Upper lobe of left lung (tissue), 6 donors: ENCODE measurements at regions not wholly inside any gene's neighbourhood (a gene's known extent, or its start where the extent isn't known, plus 50 kb on each side); places are given as distances from the start of the nearest gene placed in this dataset.

Experiments
- ATAC-seq, 2 donors: fragments of 200-7000 bp; cut with Tn5 transposase; one replicate each; pipeline ENCODE4 v1.9.1; 2022; ENCODE audit warnings: mild to moderate bottlenecking in 2 of 2, moderate library complexity in 2 of 2; ENCODE audit not compliant: low FRiP score in 2 of 2
- DNase-seq, 2 donors: peaks; one replicate each; pipeline ENCODE4 v3.0.0-alpha.2; 2019 to 2020
- H3K27ac ChIP-seq, 4 donors: fragments of 200-600 bp; sonication (generic); one replicate each; pipeline ENCODE4 v1.5.1; 2016 to 2019
- H3K27me3 ChIP-seq, 4 donors: fragments of 200-600 bp; sonication (generic); one replicate each; pipeline ENCODE4 v1.5.1; 2017 to 2019
- H3K36me3 ChIP-seq, 4 donors: fragments of 200-600 bp; sonication (generic); one replicate each; pipeline ENCODE4 v1.5.1; 2016 to 2019
- H3K4me1 ChIP-seq, 4 donors: fragments of 200-600 bp; sonication (generic); one replicate each; pipeline ENCODE4 v1.5.1; 2018 to 2019
- H3K4me3 ChIP-seq, 4 donors: fragments of 200-600 bp; sonication (generic); one replicate each; pipeline ENCODE4 v1.5.1; 2017 to 2019; ENCODE audit warnings: mild to moderate bottlenecking in 2 of 4, moderate library complexity in 1 of 4
- H3K9me3 ChIP-seq, 4 donors: fragments of 200-600 bp; sonication (generic); one replicate each; pipeline ENCODE4 v1.5.1; 2018 to 2019
- EP300 ChIP-seq, 4 donors: sonication (generic); formaldehyde crosslinking; IDR thresholded peaks; one replicate each; pipeline ENCODE4 v1.5.1; 2017; ENCODE audit warnings: antibody characterized with exemption in 4 of 4, control low read depth in 2 of 4
- POLR2A ChIP-seq, 4 donors: fragments of 450-650 bp; IDR thresholded peaks; one replicate each; pipeline ENCODE4 v1.5.1; 2016 to 2017; ENCODE audit warnings: antibody characterized with exemption in 4 of 4, mild to moderate bottlenecking in 2 of 4
- POLR2AphosphoS5 ChIP-seq, 2 donors: sonication (generic); formaldehyde crosslinking; IDR thresholded peaks; one replicate each; pipeline ENCODE4 v1.5.1; 2017; ENCODE audit warnings: antibody characterized with exemption in 2 of 2
- WGBS, 2 donors: methylation state at CpG; one replicate each; pipeline ENCODE4 v1.1.5; 2017 to 2018; 5-methylcytosine and 5-hydroxymethylcytosine counted together
- TF ChIP-seq, protein P1 (sequence below), 6 experiments: fragments of 450-650 bp in 4 of 6; fragments of 200-600 bp in 2 of 6; sonication (generic) in 2 of 6; IDR thresholded peaks; one replicate each; pipeline ENCODE4 v1.5.1; 2016 to 2019; ENCODE audit warnings: antibody characterized with exemption in 6 of 6
- donor health status: DM: no; HTN: no; CAD: no; lungs with moderate emphysema.
- donor health status: DM: no; HTN: yes; CAD: no; lungs with severe emphysema.

DNA sequence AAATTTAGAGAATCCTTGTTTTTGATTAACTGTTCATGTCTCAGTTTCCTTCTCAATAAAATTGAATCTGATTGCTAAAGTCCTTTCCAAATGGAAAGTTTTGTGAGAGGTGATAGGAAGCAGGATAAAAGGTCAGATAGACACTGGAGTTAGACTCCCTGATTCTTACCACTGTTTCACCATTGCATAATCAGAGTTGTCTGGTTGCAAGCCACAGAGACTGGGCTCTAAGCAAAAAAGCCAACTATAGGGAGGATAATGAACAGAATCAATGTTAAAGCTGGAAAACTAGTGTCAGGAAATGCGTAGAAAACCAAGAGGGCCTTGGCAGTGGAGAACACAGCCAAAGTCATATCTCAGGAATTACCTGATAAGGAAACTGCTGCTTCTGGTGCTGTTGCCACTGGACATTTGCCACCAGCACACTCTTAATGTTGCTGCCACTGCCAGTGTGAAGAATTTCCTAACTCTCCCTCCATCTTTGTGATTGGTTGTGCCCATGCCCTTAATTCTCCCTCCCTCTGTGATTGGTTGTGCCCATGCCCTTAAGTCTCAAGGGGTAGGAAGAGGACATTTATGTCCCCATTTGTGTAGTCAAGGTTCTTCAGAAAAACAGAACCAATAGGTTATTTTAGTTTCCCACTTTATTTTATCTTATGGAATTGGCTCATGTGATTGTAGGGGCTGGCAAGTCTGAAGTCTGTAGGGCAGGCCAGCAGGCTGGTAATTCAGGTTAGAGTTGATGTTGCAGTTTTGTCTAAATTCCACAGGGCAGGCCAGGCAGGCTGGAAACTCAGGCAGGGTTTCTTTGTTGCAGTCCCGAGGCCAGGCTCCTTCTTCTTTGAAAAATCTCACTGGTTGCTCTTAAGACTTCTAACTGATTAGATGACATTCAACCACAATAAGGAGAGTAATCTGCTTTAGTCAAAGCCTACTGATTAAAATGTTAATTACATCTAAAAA is 639.0 kb downstream of the REEP3 start:
- Histone ChIP-seq H3K4me1 (no peaks in the 10 kb centered on the region), H3K9me3 (no peaks in the 10 kb centered on the region), H3K27me3 (no peaks in the 10 kb centered on the region), H3K36me3 (no peaks in the 10 kb centered on the region), H3K4me3 (no peak overlapping the region), H3K27ac (no peak overlapping the region)
- TF ChIP-seq POLR2AphosphoS5 (IDR thresholded peaks at IDR 0.05) (no peak), POLR2A (IDR thresholded peaks at IDR 0.05) (no peak), EP300 (IDR thresholded peaks at IDR 0.05) (no peak)
- TF ChIP-seq, protein P1, sequence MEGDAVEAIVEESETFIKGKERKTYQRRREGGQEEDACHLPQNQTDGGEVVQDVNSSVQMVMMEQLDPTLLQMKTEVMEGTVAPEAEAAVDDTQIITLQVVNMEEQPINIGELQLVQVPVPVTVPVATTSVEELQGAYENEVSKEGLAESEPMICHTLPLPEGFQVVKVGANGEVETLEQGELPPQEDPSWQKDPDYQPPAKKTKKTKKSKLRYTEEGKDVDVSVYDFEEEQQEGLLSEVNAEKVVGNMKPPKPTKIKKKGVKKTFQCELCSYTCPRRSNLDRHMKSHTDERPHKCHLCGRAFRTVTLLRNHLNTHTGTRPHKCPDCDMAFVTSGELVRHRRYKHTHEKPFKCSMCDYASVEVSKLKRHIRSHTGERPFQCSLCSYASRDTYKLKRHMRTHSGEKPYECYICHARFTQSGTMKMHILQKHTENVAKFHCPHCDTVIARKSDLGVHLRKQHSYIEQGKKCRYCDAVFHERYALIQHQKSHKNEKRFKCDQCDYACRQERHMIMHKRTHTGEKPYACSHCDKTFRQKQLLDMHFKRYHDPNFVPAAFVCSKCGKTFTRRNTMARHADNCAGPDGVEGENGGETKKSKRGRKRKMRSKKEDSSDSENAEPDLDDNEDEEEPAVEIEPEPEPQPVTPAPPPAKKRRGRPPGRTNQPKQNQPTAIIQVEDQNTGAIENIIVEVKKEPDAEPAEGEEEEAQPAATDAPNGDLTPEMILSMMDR (IDR thresholded peaks at IDR 0.05), result no peak
- DNase-seq (no peak), ATAC-seq (no peak)
- 73 to 77% methylated on average over 2 of the region's 2 CpGs for WGBS, 2 donors

DNA sequence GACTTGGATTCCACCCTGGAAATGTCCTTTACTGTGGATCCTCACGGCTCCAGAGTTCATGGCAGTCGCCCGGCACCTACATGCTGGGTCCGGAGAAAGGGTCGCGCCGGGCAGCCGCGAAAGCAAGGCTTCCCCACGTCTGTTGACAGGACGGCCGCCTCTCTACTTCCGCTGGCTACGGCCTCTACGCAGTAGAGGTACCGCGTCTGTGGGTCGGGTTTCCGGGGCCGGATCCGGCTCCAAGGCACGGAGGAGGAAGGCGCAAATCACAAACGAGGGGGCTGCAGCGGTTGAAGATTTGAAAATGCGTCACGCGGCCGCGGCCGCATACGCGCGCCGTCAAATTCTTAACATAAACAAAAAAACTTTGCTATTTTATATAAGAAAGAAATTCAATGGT is 649.6 kb downstream of the REEP3 start:
- H3K27me3 ChIP-seq, result no peaks in the 10 kb centered on the region
- ATAC-seq (no peak), DNase-seq (peak in 1 of 2 donors; percentile 71)
- no peaks in the 10 kb centered on the region for H3K4me1 ChIP-seq
- no peak overlapping the region for H3K4me3 ChIP-seq
- TF ChIP-seq POLR2AphosphoS5 (IDR thresholded peaks at IDR 0.05), result no peak
- no peak for TF ChIP-seq EP300 (IDR thresholded peaks at IDR 0.05)
- TF ChIP-seq, protein P1 (IDR thresholded peaks at IDR 0.05), result no peak
- TF ChIP-seq POLR2A (IDR thresholded peaks at IDR 0.05), result no peak
- no peak overlapping the region for H3K27ac ChIP-seq
- H3K36me3 ChIP-seq, result no peaks in the 10 kb centered on the region
- WGBS, 2 donors, result 95 to 96% methylated on average over 35 of the region's 35 CpGs
- no peaks in the 10 kb centered on the region for H3K9me3 ChIP-seq

DNA sequence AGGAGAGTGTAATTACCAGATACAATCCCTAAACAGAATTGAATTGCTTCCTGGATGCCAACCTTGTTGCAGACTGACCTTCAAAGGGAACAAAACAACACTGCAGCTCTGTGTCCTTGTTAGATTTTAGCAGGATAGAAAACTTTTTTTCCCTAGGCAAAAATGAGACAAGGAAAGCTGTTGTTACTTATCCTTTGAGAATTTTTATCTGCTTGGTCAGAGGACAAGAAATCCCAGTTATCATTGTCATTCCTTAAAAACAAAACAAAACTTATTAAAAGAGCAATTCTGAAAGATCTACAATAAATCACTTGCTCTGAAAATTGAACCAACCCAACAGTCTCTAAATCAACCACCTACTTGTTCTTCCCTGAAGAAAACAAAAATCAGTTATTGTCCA is 652.6 kb downstream of the REEP3 start:
- TF ChIP-seq EP300 (IDR thresholded peaks at IDR 0.05) (no peak), POLR2AphosphoS5 (IDR thresholded peaks at IDR 0.05) (no peak), POLR2A (IDR thresholded peaks at IDR 0.05) (no peak)
- TF ChIP-seq, protein P1 (IDR thresholded peaks at IDR 0.05), result no peak
- H3K27ac ChIP-seq, result no peak overlapping the region
- H3K4me3 ChIP-seq, result no peak overlapping the region
- no peaks in the 10 kb centered on the region for H3K27me3 ChIP-seq
- no peaks in the 10 kb centered on the region for H3K9me3 ChIP-seq
- H3K36me3 ChIP-seq, result no peaks in the 10 kb centered on the region
- DNase-seq (no peak), ATAC-seq (no peak)
- no peaks in the 10 kb centered on the region for H3K4me1 ChIP-seq

DNA sequence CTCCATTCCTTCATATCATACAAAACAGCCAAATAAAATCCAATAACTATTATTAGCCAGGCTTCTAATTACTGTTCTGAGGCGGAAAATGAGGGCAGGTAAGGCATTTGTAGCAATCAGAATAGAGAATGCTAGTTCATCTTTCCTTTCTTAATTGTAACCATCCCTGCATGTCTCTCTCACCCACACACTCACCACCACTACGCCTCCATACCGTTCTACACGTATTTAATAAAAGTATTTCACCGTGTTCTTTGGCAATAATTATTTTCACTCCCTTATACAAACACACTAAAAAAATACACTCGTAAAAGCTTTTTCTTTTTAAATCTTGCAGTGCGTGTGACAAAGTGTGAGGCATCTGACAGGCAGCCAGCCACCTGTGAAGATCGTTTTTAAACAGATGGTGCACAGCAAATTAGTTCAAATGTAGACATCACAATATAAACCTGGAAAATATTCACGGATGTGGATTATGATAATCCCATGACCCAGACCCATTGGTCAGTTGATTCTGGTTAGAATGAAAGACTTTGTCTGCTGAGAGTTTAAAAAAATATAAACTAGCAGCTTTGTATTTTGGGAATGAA is 653.6 kb downstream of the REEP3 start:
- no peak for ATAC-seq
- H3K27ac ChIP-seq, result no peak overlapping the region
- DNase-seq, result no peak
- 67 to 69% methylated on average over 9 of the region's 9 CpGs for WGBS, 2 donors
- H3K36me3 ChIP-seq, result no peaks in the 10 kb centered on the region
- TF ChIP-seq EP300 (IDR thresholded peaks at IDR 0.05) (no peak), POLR2AphosphoS5 (IDR thresholded peaks at IDR 0.05) (no peak), POLR2A (IDR thresholded peaks at IDR 0.05) (no peak)
- TF ChIP-seq, protein P1 (IDR thresholded peaks at IDR 0.05), result no peak
- H3K4me1 ChIP-seq, result no peaks in the 10 kb centered on the region
- no peaks in the 10 kb centered on the region for H3K27me3 ChIP-seq
- H3K9me3 ChIP-seq, result no peaks in the 10 kb centered on the region
- no peak overlapping the region for H3K4me3 ChIP-seq
